IMR-90 (cell line): ENCODE measurements at regions not wholly inside any gene's neighbourhood (a gene's known extent, or its start where the extent isn't known, plus 50 kb on each side); places are given as distances from the start of the nearest gene placed in this dataset.
A peak's percentile ranks its signal among the peaks of the same experiment; 100 is the strongest.

Source experiments
- ATAC-seq: fragments of 200-7000 bp; cut with Tn5 transposase; 2 replicates; pipeline ENCODE4 v1.9.1; 2020; ENCODE audit warnings: low read depth, mild to moderate bottlenecking, moderate library complexity
- BruUV-seq: library from RNA; stranded (reverse); fragments of 400-500 nt; replicated peaks from 2 replicates; lab custom pipeline; 2021; lab: Mats Ljungman, UMichigan
- CTCF ChIA-PET: fragments of 300-600 bp; formaldehyde crosslinking; extraction: SDS; loops from one replicate; lab custom pipeline; 2021; ENCODE audit warnings: antibody characterized with exemption; lab: Yijun Ruan, JAX
- POLR2A ChIA-PET: fragments of 300-600 bp; sonication (Branson Sonifier 250); formaldehyde crosslinking; loops from one replicate; lab custom pipeline; 2022; ENCODE audit warnings: antibody characterized with exemption; ENCODE audit not compliant: unreplicated experiment; lab: Charles Lee
- DNase-seq: peaks from one replicate; pipeline ENCODE4 v3.0.0; 2013
- H2AFZ ChIP-seq: replicated peaks from 2 replicates; pipeline ENCODE3; 2013; ENCODE audit warnings: low read length, mild to moderate bottlenecking; ENCODE audit not compliant: poor library complexity
- H2AK5ac ChIP-seq: 2 replicates; pipeline ENCODE4 v1.6.1; 2013; ENCODE audit warnings: low read depth, low read length, inconsistent platforms
- H2AK9ac ChIP-seq: replicated peaks from 2 replicates; pipeline ENCODE3; 2013; ENCODE audit warnings: mild to moderate bottlenecking, low read depth, low read length, moderate library complexity; ENCODE audit not compliant: poor library complexity
- H2BK120ac ChIP-seq: 2 replicates; pipeline ENCODE4 v1.6.1; 2013; ENCODE audit warnings: low read depth, low read length, inconsistent platforms
- H2BK15ac ChIP-seq: 3 replicates; pipeline ENCODE4 v1.6.1; 2013; ENCODE audit warnings: low read depth, low read length, inconsistent platforms
- H2BK20ac ChIP-seq: 2 replicates; pipeline ENCODE4 v1.6.1; 2013; ENCODE audit warnings: low read depth, mild to moderate bottlenecking, inconsistent platforms, low read length, moderate library complexity
- H2BK5ac ChIP-seq: 2 replicates; pipeline ENCODE4 v1.6.1; 2013; ENCODE audit warnings: mild to moderate bottlenecking, low read depth, low read length, inconsistent platforms; ENCODE audit not compliant: poor library complexity, severe bottlenecking
- H3K14ac ChIP-seq: replicated peaks from 2 replicates; pipeline ENCODE4 v1.6.1; 2013; ENCODE audit warnings: low read depth, low read length, inconsistent platforms
- H3K18ac ChIP-seq: 2 replicates; pipeline ENCODE4 v1.6.1; 2013; ENCODE audit warnings: low read depth, low read length, control low read depth
- H3K23ac ChIP-seq: 2 replicates; pipeline ENCODE4 v1.6.1; 2013; ENCODE audit warnings: low read depth, low read length, inconsistent platforms
- H3K27ac ChIP-seq: 2 replicates; pipeline ENCODE4 v1.5.1; 2013; ENCODE audit warnings: mild to moderate bottlenecking, control low read depth, low read length; ENCODE audit not compliant: insufficient read depth
- H3K27me3 ChIP-seq: 2 replicates; pipeline ENCODE4 v1.6.1; 2013; ENCODE audit warnings: low read length; ENCODE audit not compliant: control insufficient read depth, insufficient read depth
- H3K36me3 ChIP-seq: 2 replicates; pipeline ENCODE4 v1.6.1; 2013; ENCODE audit warnings: low read length, mixed read lengths; ENCODE audit not compliant: control insufficient read depth, insufficient read depth
- H3K4ac ChIP-seq: 2 replicates; pipeline ENCODE4 v1.6.1; 2013; ENCODE audit warnings: low read depth, low read length, inconsistent platforms
- H3K4me1 ChIP-seq: 2 replicates; pipeline ENCODE4 v1.6.1; 2013; ENCODE audit warnings: low read length, mixed read lengths; ENCODE audit not compliant: control insufficient read depth, insufficient read depth
- H3K4me2 ChIP-seq: 2 replicates; pipeline ENCODE4 v1.6.1; 2013; ENCODE audit warnings: low read depth, mild to moderate bottlenecking, control low read depth, low read length, moderate library complexity
- H3K4me3 ChIP-seq: 2 replicates; pipeline ENCODE4 v1.5.1; 2013; ENCODE audit warnings: low read depth, mild to moderate bottlenecking, control low read depth, low read length, moderate library complexity; ENCODE audit not compliant: insufficient read depth
- H3K56ac ChIP-seq: 2 replicates; pipeline ENCODE4 v1.6.1; 2013; ENCODE audit warnings: low read length, inconsistent platforms; ENCODE audit not compliant: insufficient read depth; ENCODE audit errors: extremely low read depth
- H3K79me1 ChIP-seq, 2 experiments: 2 replicates each; pipeline ENCODE4 v1.6.1; 2013; ENCODE audit warnings: low read length in 2 of 2, inconsistent platforms in 1 of 2, low read depth in 1 of 2
- H3K9ac ChIP-seq: 2 replicates; pipeline ENCODE4 v1.6.1; 2013; ENCODE audit warnings: low read depth, low read length, control low read depth
- H3K9me1 ChIP-seq: 2 replicates; pipeline ENCODE4 v1.6.1; 2013; ENCODE audit warnings: low read length, inconsistent platforms; ENCODE audit not compliant: insufficient read depth
- H3K9me3 ChIP-seq: 2 replicates; pipeline ENCODE4 v1.6.1; 2013; ENCODE audit warnings: low read length; ENCODE audit not compliant: control insufficient read depth, insufficient read depth
- H4K20me1 ChIP-seq: 2 replicates; pipeline ENCODE4 v1.6.1; 2013; ENCODE audit warnings: low read length, inconsistent platforms; ENCODE audit not compliant: insufficient read depth
- H4K5ac ChIP-seq: 2 replicates; pipeline ENCODE4 v1.6.1; 2013; ENCODE audit warnings: mild to moderate bottlenecking, low read depth, low read length, control low read depth
- H4K8ac ChIP-seq, 2 experiments: 2 replicates each; pipeline ENCODE4 v1.6.1; 2013; ENCODE audit warnings: low read depth in 2 of 2, low read length in 2 of 2, control low read depth in 1 of 2, inconsistent platforms in 1 of 2
- H4K91ac ChIP-seq: 2 replicates; pipeline ENCODE4 v1.6.1; 2013; ENCODE audit warnings: low read depth, low read length, inconsistent platforms; ENCODE audit not compliant: insufficient read depth
- BHLHE40 ChIP-seq: fragments of 150-350 bp; IDR thresholded peaks from 2 replicates; pipeline ENCODE4 v1.6.1; 2016; ENCODE audit warnings: mild to moderate bottlenecking, low read depth, low read length
- CEBPB ChIP-seq: IDR thresholded peaks from 2 replicates; pipeline ENCODE4 v1.6.1; 2012; ENCODE audit warnings: low read depth, low read length, improper control_type of control experiment
- CHD1 ChIP-seq: IDR thresholded peaks from 2 replicates; pipeline ENCODE4 v1.6.1; 2012; ENCODE audit warnings: low read depth, low read length, improper control_type of control experiment
- FOS ChIP-seq: fragments of 150-350 bp; IDR thresholded peaks from 2 replicates; pipeline ENCODE4 v1.6.1; 2016; ENCODE audit warnings: low read depth, low read length
- MAFK ChIP-seq: IDR thresholded peaks from 2 replicates; pipeline ENCODE4 v1.6.1; 2012; ENCODE audit warnings: low read depth, low read length, improper control_type of control experiment
- MAZ ChIP-seq: IDR thresholded peaks from 2 replicates; pipeline ENCODE4 v1.6.1; 2012; ENCODE audit warnings: low read depth, mild to moderate bottlenecking, low read length, improper control_type of control experiment, moderate library complexity, borderline replicate concordance
- MXI1 ChIP-seq: IDR thresholded peaks from 2 replicates; pipeline ENCODE4 v1.6.1; 2012; ENCODE audit warnings: low read depth, mild to moderate bottlenecking, low read length, moderate library complexity, borderline replicate concordance
- NFE2L2 ChIP-seq: fragments of 150-350 bp; IDR thresholded peaks from 2 replicates; pipeline ENCODE4 v1.6.1; 2016; ENCODE audit warnings: low read depth, mild to moderate bottlenecking, low read length
- POLR2A ChIP-seq: IDR thresholded peaks from 2 replicates; pipeline ENCODE4 v1.6.1; 2012; ENCODE audit warnings: mild to moderate bottlenecking, low read depth, low read length
- RAD21 ChIP-seq: IDR thresholded peaks from 2 replicates; pipeline ENCODE4 v1.6.1; 2012; ENCODE audit warnings: low read length, improper control_type of control experiment
- RCOR1 ChIP-seq: IDR thresholded peaks from 2 replicates; pipeline ENCODE4 v1.6.1; 2012; ENCODE audit warnings: mild to moderate bottlenecking, low read length, improper control_type of control experiment; ENCODE audit not compliant: insufficient replicate concordance
- RFX5 ChIP-seq: IDR thresholded peaks from 2 replicates; pipeline ENCODE4 v1.8.0; 2012; ENCODE audit warnings: low read depth, mild to moderate bottlenecking, low read length, moderate library complexity
- SMC3 ChIP-seq: fragments of 150-350 bp; IDR thresholded peaks from 2 replicates; pipeline ENCODE4 v1.6.1; 2016; ENCODE audit warnings: low read depth, mild to moderate bottlenecking, antibody characterized with exemption, low read length, moderate library complexity
- WGBS, 2 experiments: methylation state at CpG; one replicate each; pipeline versions ENCODE4 v1.1.5 to v1.1.7; 2013; ENCODE audit warnings: missing lambda C conversion rate in 2 of 2; ENCODE audit not compliant: insufficient read length in 1 of 2; ENCODE audit errors: extremely low coverage in 2 of 2; 5-methylcytosine and 5-hydroxymethylcytosine counted together
- dilution Hi-C: fragments of 300-500 bp; cut with HindIII; formaldehyde crosslinking; loops from one replicate; pipeline ENCODE4 v1.14.3; 2018; ENCODE audit warnings: low sequenced_read_pairs; ENCODE audit not compliant: unreplicated experiment
- in situ Hi-C: fragments of 300-500 bp; cut with MboI; formaldehyde crosslinking; loops from 3 replicates; pipeline ENCODE4 v1.14.3; 2019; ENCODE audit warnings: low sequenced_read_pairs, inconsistent platforms, mixed read lengths
- intact Hi-C: fragments of 100-400 bp; cut with micrococcal nuclease; formaldehyde crosslinking; loops from 2 replicates; pipeline ENCODE4 v1.10.0; 2022
- TF ChIP-seq, protein P1 (sequence below): fragments of 150-350 bp; IDR thresholded peaks from 2 replicates; pipeline ENCODE4 v1.6.1; 2017; ENCODE audit warnings: mild to moderate bottlenecking, antibody characterized with exemption, low read length, low read depth
- TF ChIP-seq, protein P2 (sequence below): conservative IDR thresholded peaks from 2 replicates; pipeline ENCODE4 v1.5.1; 2012; ENCODE audit warnings: mild to moderate bottlenecking, low read depth, low read length, improper control_type of control experiment
- TF ChIP-seq, protein P3 (sequence below): fragments of 150-350 bp; IDR thresholded peaks from 2 replicates; pipeline ENCODE4 v1.6.1; 2016; ENCODE audit warnings: low read depth, mild to moderate bottlenecking, low read length, moderate library complexity, borderline replicate concordance

DNA sequence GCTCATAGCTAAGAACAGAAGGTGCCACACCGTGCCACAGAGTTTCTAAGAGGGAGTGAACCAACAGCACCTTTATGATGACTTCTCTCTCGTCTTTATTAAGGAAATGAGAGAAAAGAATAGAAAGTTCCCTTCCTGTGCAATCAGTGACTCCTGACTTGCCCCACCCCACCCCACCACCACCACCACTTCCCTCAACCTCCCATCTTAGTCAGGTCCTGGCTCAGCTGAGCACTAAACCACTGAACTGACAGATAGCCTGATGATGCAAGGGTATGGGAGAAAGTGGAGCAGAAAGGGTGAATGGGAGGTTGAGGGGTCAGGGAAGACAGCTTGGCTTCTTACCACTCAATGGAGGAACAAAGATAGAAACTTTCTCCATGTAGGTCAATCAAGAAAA lies 75.2 kb upstream of the RMDN2 start:
- Histone ChIP-seq H4K20me1 (no peaks in the 10 kb centered on the region), H3K27me3 (no peaks in the 10 kb centered on the region), H3K4me3 (no peak overlapping the region), H2BK120ac (no peak overlapping the region), H3K9me3 (no peaks in the 10 kb centered on the region), H4K8ac (no peak overlapping the region), H4K5ac (no peak overlapping the region), H3K4ac (no peak overlapping the region), H4K91ac (no peak overlapping the region), H2BK20ac (no peak overlapping the region), H2AK9ac (no peak overlapping the region), H2BK5ac (no peak overlapping the region), H3K23ac (no peak overlapping the region), H2BK15ac (no peak overlapping the region), H3K9ac (no peak overlapping the region), H3K27ac (no peak overlapping the region), H3K4me2 (no peak overlapping the region), H3K56ac (no peak overlapping the region), H3K14ac (no peak overlapping the region), H2AFZ (no peak overlapping the region), H3K79me1 (no peaks in the 10 kb centered on the region), H2AK5ac (peak overlapping the region; percentile 67; the same call in 1 of the 2 replicates), H3K9me1 (peaks cover under 1% of the 10 kb centered on the region; the same call in 1 of the 2 replicates), H3K18ac (no peak overlapping the region), H3K4me1 (no peaks in the 10 kb centered on the region), H3K36me3 (no peaks in the 10 kb centered on the region)
- in situ Hi-C loops = no loop called here
- ChIA-PET POLR2A (interaction anchor here (0.6 kb wide), 1 partner anchor 1709 kb away, joined by 3 read pairs; no protein-coding TSS in a partner anchor), CTCF (interaction anchor here (0.6 kb wide), 1 partner anchor 27 kb away, joined by 3 read pairs; no protein-coding TSS in a partner anchor)
- no TSS peak for BruUV-seq
- DNase-seq = no peak
- TF ChIP-seq SMC3 (no peak), POLR2A (no peak), RAD21 (no peak), MAFK (no peak), BHLHE40 (no peak), RFX5 (no peak), FOS (no peak), RCOR1 (no peak), CEBPB (no peak), CHD1 (no peak), MAZ (no peak), MXI1 (no peak), NFE2L2 (no peak)
- TF ChIP-seq, protein P1, sequence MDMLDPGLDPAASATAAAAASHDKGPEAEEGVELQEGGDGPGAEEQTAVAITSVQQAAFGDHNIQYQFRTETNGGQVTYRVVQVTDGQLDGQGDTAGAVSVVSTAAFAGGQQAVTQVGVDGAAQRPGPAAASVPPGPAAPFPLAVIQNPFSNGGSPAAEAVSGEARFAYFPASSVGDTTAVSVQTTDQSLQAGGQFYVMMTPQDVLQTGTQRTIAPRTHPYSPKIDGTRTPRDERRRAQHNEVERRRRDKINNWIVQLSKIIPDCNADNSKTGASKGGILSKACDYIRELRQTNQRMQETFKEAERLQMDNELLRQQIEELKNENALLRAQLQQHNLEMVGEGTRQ = no peak
- TF ChIP-seq, protein P2, sequence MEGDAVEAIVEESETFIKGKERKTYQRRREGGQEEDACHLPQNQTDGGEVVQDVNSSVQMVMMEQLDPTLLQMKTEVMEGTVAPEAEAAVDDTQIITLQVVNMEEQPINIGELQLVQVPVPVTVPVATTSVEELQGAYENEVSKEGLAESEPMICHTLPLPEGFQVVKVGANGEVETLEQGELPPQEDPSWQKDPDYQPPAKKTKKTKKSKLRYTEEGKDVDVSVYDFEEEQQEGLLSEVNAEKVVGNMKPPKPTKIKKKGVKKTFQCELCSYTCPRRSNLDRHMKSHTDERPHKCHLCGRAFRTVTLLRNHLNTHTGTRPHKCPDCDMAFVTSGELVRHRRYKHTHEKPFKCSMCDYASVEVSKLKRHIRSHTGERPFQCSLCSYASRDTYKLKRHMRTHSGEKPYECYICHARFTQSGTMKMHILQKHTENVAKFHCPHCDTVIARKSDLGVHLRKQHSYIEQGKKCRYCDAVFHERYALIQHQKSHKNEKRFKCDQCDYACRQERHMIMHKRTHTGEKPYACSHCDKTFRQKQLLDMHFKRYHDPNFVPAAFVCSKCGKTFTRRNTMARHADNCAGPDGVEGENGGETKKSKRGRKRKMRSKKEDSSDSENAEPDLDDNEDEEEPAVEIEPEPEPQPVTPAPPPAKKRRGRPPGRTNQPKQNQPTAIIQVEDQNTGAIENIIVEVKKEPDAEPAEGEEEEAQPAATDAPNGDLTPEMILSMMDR = no peak
- TF ChIP-seq, protein P3, sequence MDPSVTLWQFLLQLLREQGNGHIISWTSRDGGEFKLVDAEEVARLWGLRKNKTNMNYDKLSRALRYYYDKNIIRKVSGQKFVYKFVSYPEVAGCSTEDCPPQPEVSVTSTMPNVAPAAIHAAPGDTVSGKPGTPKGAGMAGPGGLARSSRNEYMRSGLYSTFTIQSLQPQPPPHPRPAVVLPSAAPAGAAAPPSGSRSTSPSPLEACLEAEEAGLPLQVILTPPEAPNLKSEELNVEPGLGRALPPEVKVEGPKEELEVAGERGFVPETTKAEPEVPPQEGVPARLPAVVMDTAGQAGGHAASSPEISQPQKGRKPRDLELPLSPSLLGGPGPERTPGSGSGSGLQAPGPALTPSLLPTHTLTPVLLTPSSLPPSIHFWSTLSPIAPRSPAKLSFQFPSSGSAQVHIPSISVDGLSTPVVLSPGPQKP = no peak
- intact Hi-C loops = no loop called here
- no CpG with 5 or more reads among the region's 2 CpGs for WGBS, 2 experiments
- dilution Hi-C loops = no loop called here
- no peak for ATAC-seq
